MM.1S (cell line): ENCODE measurements at regions not wholly inside any gene's neighbourhood (a gene's known extent, or its start where the extent isn't known, plus 50 kb on each side); places are given as distances from the start of the nearest gene placed in this dataset.

Source experiments
- DNase-seq: peaks from one replicate; pipeline ENCODE4 v3.0.0-alpha.2; 2015
- H2AFZ ChIP-seq: fragments of 300-600 bp; sonication (generic); 2 replicates; pipeline ENCODE4 v1.6.0; 2016; ENCODE audit warnings: antibody characterized with exemption, low read length
- H3F3A ChIP-seq: fragments of 300-600 bp; sonication (generic); 2 replicates; pipeline ENCODE4 v1.6.1; 2016; ENCODE audit warnings: mild to moderate bottlenecking, antibody characterized with exemption, low read length, moderate library complexity, mixed read lengths; ENCODE audit not compliant: insufficient read depth
- H3K27ac ChIP-seq: fragments of 300-600 bp; sonication (generic); 2 replicates; pipeline ENCODE4 v1.5.1; 2016; ENCODE audit warnings: mild to moderate bottlenecking, low read length
- H3K27me3 ChIP-seq: fragments of 300-600 bp; sonication (generic); replicated peaks from 2 replicates; pipeline ENCODE4 v1.6.0; 2016; ENCODE audit warnings: low read length; ENCODE audit not compliant: insufficient read depth
- H3K36me3 ChIP-seq: fragments of 300-600 bp; sonication (generic); replicated peaks from 2 replicates; pipeline ENCODE4 v1.6.1; 2016; ENCODE audit warnings: mild to moderate bottlenecking, low read length, mixed read lengths; ENCODE audit not compliant: insufficient read depth
- H3K4me1 ChIP-seq: fragments of 300-600 bp; sonication (generic); 2 replicates; pipeline ENCODE4 v1.6.1; 2016; ENCODE audit warnings: low read length, mixed read lengths
- H3K4me2 ChIP-seq: fragments of 300-600 bp; sonication (generic); 2 replicates; pipeline ENCODE4 v1.6.0; 2016; ENCODE audit warnings: low read depth, low read length
- H3K4me3 ChIP-seq: fragments of 300-600 bp; sonication (generic); 2 replicates; pipeline ENCODE4 v1.5.1; 2016; ENCODE audit warnings: low read length, mixed read lengths
- H3K79me2 ChIP-seq: fragments of 300-600 bp; sonication (generic); 2 replicates; pipeline ENCODE4 v1.6.1; 2016; ENCODE audit warnings: mixed run types, low read length, mixed read lengths
- H3K9ac ChIP-seq: fragments of 300-600 bp; sonication (generic); 2 replicates; pipeline ENCODE4 v1.6.1; 2016; ENCODE audit warnings: low read length, mixed read lengths
- H3K9me2 ChIP-seq: fragments of 300-600 bp; sonication (generic); replicated peaks from 2 replicates; pipeline ENCODE4 v1.6.1; 2016; ENCODE audit warnings: mild to moderate bottlenecking, low read length, mixed read lengths; ENCODE audit not compliant: insufficient read depth
- H3K9me3 ChIP-seq: fragments of 300-600 bp; sonication (generic); replicated peaks from 2 replicates; pipeline ENCODE4 v1.6.1; 2016; ENCODE audit warnings: mild to moderate bottlenecking, low read length, mixed read lengths; ENCODE audit not compliant: insufficient read depth
- H4K20me1 ChIP-seq: fragments of 300-600 bp; sonication (generic); 2 replicates; pipeline ENCODE4 v1.6.1; 2016; ENCODE audit warnings: mild to moderate bottlenecking, low read length, moderate library complexity, mixed read lengths; ENCODE audit not compliant: insufficient read depth
- CTCF ChIP-seq: fragments of 300-600 bp; sonication (generic); IDR thresholded peaks from 2 replicates; pipeline ENCODE4 v1.5.1; 2016; ENCODE audit warnings: antibody characterized with exemption, low read length, mixed read lengths
- EZH2 ChIP-seq: fragments of 300-600 bp; sonication (generic); optimal IDR thresholded peaks from 2 replicates; pipeline ENCODE3; 2017; ENCODE audit warnings: low read depth, mild to moderate bottlenecking, antibody characterized with exemption, low read length, mixed read lengths
- EZH2phosphoT487 ChIP-seq: fragments of 300-600 bp; sonication (generic); IDR thresholded peaks from 2 replicates; pipeline ENCODE4 v1.6.1; 2018; ENCODE audit warnings: antibody characterized with exemption, low read length

- no peak for DNase-seq
- no peaks in the 10 kb centered on the region for H3F3A ChIP-seq
- no peak overlapping the region for H3K27ac ChIP-seq
- H2AFZ ChIP-seq, result no peak overlapping the region
- no peaks in the 10 kb centered on the region for H3K79me2 ChIP-seq
- TF ChIP-seq EZH2phosphoT487 (no peak), EZH2 (no peak), CTCF (no peak)
- no peaks in the 10 kb centered on the region for H3K9me3 ChIP-seq
- H3K9ac ChIP-seq, result no peak overlapping the region
- H3K9me2 ChIP-seq, result no peaks in the 10 kb centered on the region
- H3K4me1 ChIP-seq, result no peaks in the 10 kb centered on the region
- H3K27me3 ChIP-seq, result no peaks in the 10 kb centered on the region
- H3K4me2 ChIP-seq, result no peak overlapping the region
- H3K4me3 ChIP-seq, result no peak overlapping the region
- H4K20me1 ChIP-seq, result no peaks in the 10 kb centered on the region
- H3K36me3 ChIP-seq, result no peaks in the 10 kb centered on the region
Observed at GRCh38 chr9:107693625-107694326, 204.2 kb upstream of the KLF4 start.

- Histone ChIP-seq H3K27ac (no peak overlapping the region), H3F3A (no peaks in the 10 kb centered on the region), H3K79me2 (no peaks in the 10 kb centered on the region), H3K27me3 (no peaks in the 10 kb centered on the region), H4K20me1 (no peaks in the 10 kb centered on the region), H3K9me2 (no peaks in the 10 kb centered on the region), H3K36me3 (no peaks in the 10 kb centered on the region), H3K4me2 (no peak overlapping the region), H3K9ac (no peak overlapping the region), H3K9me3 (no peaks in the 10 kb centered on the region), H2AFZ (no peak overlapping the region), H3K4me3 (no peak overlapping the region), H3K4me1 (no peaks in the 10 kb centered on the region)
- TF ChIP-seq EZH2phosphoT487, result no peak
- TF ChIP-seq CTCF, result no peak
- TF ChIP-seq EZH2, result no peak
- DNase-seq, result no peak
Observed at GRCh38 chr9:107691664-107692063, 202.1 kb upstream of the KLF4 start.

DNA sequence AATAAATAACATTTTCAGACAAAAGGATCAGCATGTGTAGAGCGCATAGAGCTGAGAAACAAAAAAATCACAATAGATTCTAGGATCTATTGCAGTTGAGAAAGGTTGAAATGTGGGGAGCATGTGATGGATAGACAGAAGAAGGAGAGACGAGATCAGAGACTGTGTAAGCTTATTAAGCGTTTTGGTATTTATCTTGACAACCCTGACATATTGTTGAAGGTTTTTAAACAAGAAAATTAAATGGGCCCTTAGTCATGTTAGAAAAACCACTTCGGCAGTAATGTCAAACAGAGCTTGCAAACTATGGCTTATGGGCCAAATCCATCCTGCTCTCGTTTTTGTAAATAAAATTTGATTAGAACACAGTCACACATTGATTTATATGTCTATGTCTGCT is 200.5 kb upstream of the KLF4 start:
- H3K9me2 ChIP-seq, result no peaks in the 10 kb centered on the region
- H3K79me2 ChIP-seq, result no peaks in the 10 kb centered on the region
- no peaks in the 10 kb centered on the region for H3K36me3 ChIP-seq
- H3K4me3 ChIP-seq, result no peak overlapping the region
- H3F3A ChIP-seq, result no peaks in the 10 kb centered on the region
- TF ChIP-seq EZH2phosphoT487 (no peak), EZH2 (no peak), CTCF (no peak)
- no peak for DNase-seq
- H3K9me3 ChIP-seq, result no peaks in the 10 kb centered on the region
- no peaks in the 10 kb centered on the region for H4K20me1 ChIP-seq
- no peak overlapping the region for H2AFZ ChIP-seq
- H3K27me3 ChIP-seq, result no peaks in the 10 kb centered on the region
- no peak overlapping the region for H3K4me2 ChIP-seq
- H3K27ac ChIP-seq, result no peak overlapping the region
- no peaks in the 10 kb centered on the region for H3K4me1 ChIP-seq
- H3K9ac ChIP-seq, result no peak overlapping the region
